Fibroblast of the aortic adventitia (primary cell): ENCODE measurements at regions not wholly inside any gene's neighbourhood (a gene's known extent, or its start where the extent isn't known, plus 50 kb on each side); places are given as distances from the start of the nearest gene placed in this dataset.
A peak's percentile ranks its signal among the peaks of the same experiment; 100 is the strongest.

Experiments
- DNase-seq: peaks from one replicate; pipeline ENCODE4 v3.0.0-alpha.2; 2010; ENCODE audit warnings: low read depth
- H3K4me3 ChIP-seq: 2 replicates; pipeline ENCODE4 v1.5.1; 2011; ENCODE audit warnings: low read depth, mild to moderate bottlenecking, control low read depth, low read length, moderate library complexity
- CTCF ChIP-seq: IDR thresholded peaks from 2 replicates; pipeline ENCODE4 v1.5.1; 2011; ENCODE audit warnings: mild to moderate bottlenecking, low read length, control low read depth, inconsistent platforms; ENCODE audit not compliant: insufficient read depth

- TF ChIP-seq CTCF, result no peak
- DNase-seq, result no peak
- H3K4me3 ChIP-seq, result no peak overlapping the region
Observed at GRCh38 chr2:228846161-228846560, 424.9 kb downstream of the PID1 start.

GRCh38 chr2:228845162-228845925 is 425.7 kb downstream of the PID1 start:
- no peak overlapping the region for H3K4me3 ChIP-seq
- DNase-seq, result no peak
- no peak for TF ChIP-seq CTCF

GRCh38 chr2:228841877-228842276 is 429.2 kb downstream of the PID1 start:
- DNase-seq, result peak; percentile 40
- no peak for TF ChIP-seq CTCF

GRCh38 chr2:228841475-228841874 is 429.6 kb downstream of the PID1 start:
- no peak overlapping the region for H3K4me3 ChIP-seq
- DNase-seq, result peak; percentile 21

More at GRCh38 chr2:228841877-228842276, 429.2 kb downstream of the PID1 start:
- H3K4me3 ChIP-seq, result no peak overlapping the region

GRCh38 chr2:228840743-228841114 is 430.4 kb downstream of the PID1 start:
- no peak overlapping the region for H3K4me3 ChIP-seq
- TF ChIP-seq CTCF, result no peak
- no peak for DNase-seq

More at GRCh38 chr2:228841475-228841874, 429.6 kb downstream of the PID1 start:
- TF ChIP-seq CTCF, result no peak

GRCh38 chr2:228840113-228840742 is 430.9 kb downstream of the PID1 start:
- H3K4me3 ChIP-seq, result no peak overlapping the region
- no peak for DNase-seq
- no peak for TF ChIP-seq CTCF

GRCh38 chr2:228839421-228839876 is 431.6 kb downstream of the PID1 start:
- H3K4me3 ChIP-seq, result no peak overlapping the region
- DNase-seq, result no peak
- no peak for TF ChIP-seq CTCF
